Nucleus accumbens (tissue), 56 donors: ENCODE measurements at regions not wholly inside any gene's neighbourhood (a gene's known extent, or its start where the extent isn't known, plus 50 kb on each side); places are given as distances from the start of the nearest gene placed in this dataset.

Experiments
- DNase-seq, 56 donors: peaks; one replicate each; lab custom pipeline; 2025; lab: John Stamatoyannopoulos, UW

- no peak for DNase-seq
Observed at GRCh38 chr21:32216293-32216692, 62.6 kb downstream of the MIS18A start.

GRCh38 chr21:32215306-32215685 lies 63.6 kb downstream of the MIS18A start:
- DNase-seq = no peak

- DNase-seq = no peak
Observed at GRCh38 chr21:32214654-32215305, 64.1 kb downstream of the MIS18A start.

GRCh38 chr21:32212116-32212515 lies 66.7 kb downstream of the MIS18A start:
- no peak for DNase-seq

- no peak for DNase-seq
Observed at GRCh38 chr21:32211306-32211705, 67.5 kb downstream of the MIS18A start.

GRCh38 chr21:32209580-32209979 lies 69.3 kb downstream of the MIS18A start:
- no peak for DNase-seq

GRCh38 chr21:32207406-32207716 lies 71.5 kb downstream of the MIS18A start:
- DNase-seq = no peak

GRCh38 chr21:32206631-32207405 lies 72.0 kb downstream of the MIS18A start:
- no peak for DNase-seq

GRCh38 chr21:32203877-32204480 lies 74.9 kb downstream of the MIS18A start:
- DNase-seq = no peak

- no peak for DNase-seq
Observed at GRCh38 chr21:32200029-32200428, 78.8 kb downstream of the MIS18A start.

- peak in 6 of 56 donors; percentile 1 to 26 (median 5) for DNase-seq
Observed at GRCh38 chr21:32198384-32198783, 80.5 kb downstream of the MIS18A start.

GRCh38 chr21:32197896-32198295 lies 81.0 kb downstream of the MIS18A start:
- no peak for DNase-seq

- DNase-seq = no peak
Observed at GRCh38 chr21:32196001-32196400, 82.8 kb downstream of the MIS18A start.

GRCh38 chr21:32193098-32193465 lies 85.8 kb downstream of the MIS18A start:
- DNase-seq = no peak

- no peak for DNase-seq
Observed at GRCh38 chr21:32192291-32193097, 86.4 kb downstream of the MIS18A start.

GRCh38 chr21:32190493-32191144 lies 88.2 kb downstream of the MIS18A start:
- no peak for DNase-seq

- DNase-seq = no peak
Observed at GRCh38 chr21:32189688-32190483, 89.0 kb downstream of the MIS18A start.

- no peak for DNase-seq
Observed at GRCh38 chr21:32186804-32187203, 92.0 kb downstream of the MIS18A start.

GRCh38 chr21:32185726-32186125 lies 93.1 kb downstream of the MIS18A start:
- DNase-seq = no peak

GRCh38 chr21:32185103-32185502 lies 93.7 kb downstream of the MIS18A start:
- no peak for DNase-seq
